ENCODE measurements at regions not wholly inside any gene's neighbourhood (a gene's known extent, or its start where the extent isn't known, plus 50 kb on each side); places are given as distances from the start of the nearest gene placed in this dataset.

DNA sequence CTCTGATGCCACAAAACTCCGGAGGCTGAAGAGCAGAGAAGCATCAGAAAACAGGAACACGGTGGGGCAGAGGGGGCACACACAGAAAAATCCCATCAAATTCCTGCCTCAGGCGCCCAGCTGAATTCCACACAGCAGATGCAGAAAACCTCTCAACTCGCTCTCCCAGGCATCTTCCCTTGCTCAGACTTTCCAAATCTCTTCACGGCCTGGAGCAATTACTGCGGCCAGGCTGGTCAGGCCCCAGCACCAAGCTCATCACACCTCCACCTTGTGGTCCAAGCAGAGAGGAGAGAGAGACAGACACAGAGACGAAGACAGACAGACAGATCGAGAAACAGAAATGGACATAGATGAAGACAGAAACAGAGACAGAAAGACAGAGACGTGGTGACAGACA, 89.0 kb downstream of the NCOR2 start:
- no peak overlapping the region for H3K27ac ChIP-seq (ENCODE audit: low read length)
- H3K9me3 ChIP-seq (ENCODE audit: low read length): no peaks in the 10 kb centered on the region
- peaks cover 18% of the 10 kb centered on the region for H3K4me1 ChIP-seq (ENCODE audit: insufficient read depth, low read length)
- no peaks in the 10 kb centered on the region for H3K9me2 ChIP-seq (replicated peaks; ENCODE audit: low read length)
- ATAC-seq (no peak), DNase-seq (no peak)
- H3K9ac ChIP-seq (ENCODE audit: low read length): no peak overlapping the region
- POLR2A ChIA-PET (ENCODE audit: unreplicated experiment): no interaction called here
- H2AFZ ChIP-seq (ENCODE audit: low read length): no peak overlapping the region
- TSS peak; percentile 9 for BruUV-seq (replicated peaks)
- H3F3A ChIP-seq (ENCODE audit: low read length, unreplicated experiment): no peaks in the 10 kb centered on the region
- H4K20me1 ChIP-seq (ENCODE audit: low read length): no peaks in the 10 kb centered on the region
- TF ChIP-seq EZH2phosphoT487 (IDR thresholded peaks at IDR 0.05; ENCODE audit: borderline replicate concordance, low read length): no peak
- no peak for TF ChIP-seq CTCF (conservative IDR thresholded peaks at IDR 0.05; ENCODE audit: low read depth, low read length)
- no peak for TF ChIP-seq EZH2 (IDR thresholded peaks at IDR 0.05; ENCODE audit: low read length, unreplicated experiment)
- no peak overlapping the region for H3K4me2 ChIP-seq (ENCODE audit: low read length)
- CTCF ChIA-PET: no interaction called here
- peaks cover 27% of the 10 kb centered on the region for H3K36me3 ChIP-seq (ENCODE audit: low read depth, low read length)
- no peaks in the 10 kb centered on the region for H3K27me3 ChIP-seq (ENCODE audit: low read length)
- H3K4me3 ChIP-seq (ENCODE audit: low read length): no peak overlapping the region
- H3K79me2 ChIP-seq (ENCODE audit: low read length): no peaks in the 10 kb centered on the region
- intact Hi-C loops (cut with micrococcal nuclease): no loop called here

DNA sequence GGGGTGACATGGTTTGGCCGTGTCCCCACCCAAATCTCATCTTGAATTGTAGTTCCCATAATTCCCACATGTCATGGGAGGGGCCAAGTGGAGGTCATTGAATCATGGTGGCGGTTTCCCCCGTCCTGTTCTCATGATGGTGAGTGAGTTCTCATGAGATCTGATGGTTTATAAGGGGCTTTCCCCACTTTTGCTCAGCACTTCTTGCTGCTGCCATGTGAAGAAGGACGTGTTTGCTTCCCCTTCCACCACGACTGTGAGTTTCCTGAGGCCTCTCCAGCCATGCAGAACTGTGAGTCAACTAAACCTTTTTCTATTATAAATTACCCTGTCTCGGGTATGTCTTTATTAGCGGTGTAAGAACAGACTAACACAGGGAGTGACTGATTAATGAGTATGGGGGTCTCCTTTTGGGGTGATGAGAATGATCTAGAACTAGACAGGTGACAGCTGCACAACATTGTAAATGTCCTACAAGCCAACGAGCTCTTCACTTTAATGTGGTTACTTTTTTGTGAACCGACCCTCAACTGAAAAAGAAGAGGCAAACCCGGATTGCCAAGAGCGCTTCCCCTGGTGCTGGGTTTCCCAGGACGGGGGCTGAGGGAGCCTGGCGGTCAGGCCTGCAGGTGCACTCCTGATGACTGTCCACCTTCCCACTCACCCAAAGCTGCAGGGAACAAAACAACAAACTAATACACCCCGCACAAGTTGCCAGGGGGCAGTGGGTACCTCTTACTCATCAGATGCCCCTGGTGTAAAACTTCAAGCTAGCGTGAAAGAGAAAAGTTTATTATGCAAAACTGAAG, 90.1 kb downstream of the NCOR2 start:
- Histone ChIP-seq H3K9me2 (replicated peaks; ENCODE audit: low read length) (no peaks in the 10 kb centered on the region), H3K27me3 (ENCODE audit: low read length) (no peaks in the 10 kb centered on the region), H3F3A (ENCODE audit: low read length, unreplicated experiment) (no peaks in the 10 kb centered on the region), H3K4me1 (ENCODE audit: insufficient read depth, low read length) (peaks cover 18% of the 10 kb centered on the region), H3K4me2 (ENCODE audit: low read length) (no peak overlapping the region), H3K9ac (ENCODE audit: low read length) (no peak overlapping the region), H3K27ac (ENCODE audit: low read length) (no peak overlapping the region), H3K79me2 (ENCODE audit: low read length) (no peaks in the 10 kb centered on the region), H3K9me3 (ENCODE audit: low read length) (no peaks in the 10 kb centered on the region), H4K20me1 (ENCODE audit: low read length) (no peaks in the 10 kb centered on the region), H3K36me3 (ENCODE audit: low read depth, low read length) (peaks cover 35% of the 10 kb centered on the region), H3K4me3 (ENCODE audit: low read length) (no peak overlapping the region), H2AFZ (ENCODE audit: low read length) (no peak overlapping the region)
- intact Hi-C loops (cut with micrococcal nuclease): no loop called here
- BruUV-seq (replicated peaks): no TSS peak
- DNase-seq (no peak), ATAC-seq (no peak)
- ChIA-PET CTCF (no interaction called here), POLR2A (ENCODE audit: unreplicated experiment) (no interaction called here)
- TF ChIP-seq EZH2phosphoT487 (IDR thresholded peaks at IDR 0.05; ENCODE audit: borderline replicate concordance, low read length) (no peak), CTCF (conservative IDR thresholded peaks at IDR 0.05; ENCODE audit: low read depth, low read length) (no peak), EZH2 (IDR thresholded peaks at IDR 0.05; ENCODE audit: low read length, unreplicated experiment) (no peak)

DNA sequence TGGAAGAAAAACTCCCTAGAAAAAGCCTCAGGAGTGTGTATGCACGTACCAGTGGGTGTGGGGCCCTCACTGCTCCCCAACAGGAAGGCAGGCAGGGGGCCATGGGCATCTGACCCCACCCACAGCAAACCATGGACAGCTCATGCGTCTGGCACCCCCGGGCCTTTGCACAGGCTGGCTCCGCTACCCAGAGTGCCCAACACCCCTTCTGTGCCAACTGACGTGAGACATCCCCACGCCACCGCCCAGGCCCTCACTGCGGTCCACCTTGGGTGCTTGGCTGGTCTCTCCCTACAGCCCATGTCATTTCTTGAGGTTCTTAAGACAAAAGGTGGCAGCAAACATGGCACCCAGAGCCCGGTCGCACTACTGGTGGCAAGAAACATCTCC, 91.4 kb downstream of the NCOR2 start:
- peaks cover 14% of the 10 kb centered on the region for H3K4me1 ChIP-seq (ENCODE audit: insufficient read depth, low read length)
- H3K79me2 ChIP-seq (ENCODE audit: low read length): no peaks in the 10 kb centered on the region
- no peaks in the 10 kb centered on the region for H3K9me3 ChIP-seq (ENCODE audit: low read length)
- no peak for ATAC-seq
- peaks cover 39% of the 10 kb centered on the region for H3K36me3 ChIP-seq (ENCODE audit: low read depth, low read length)
- no TSS peak for BruUV-seq (replicated peaks)
- H3K9ac ChIP-seq (ENCODE audit: low read length): no peak overlapping the region
- no peaks in the 10 kb centered on the region for H3K27me3 ChIP-seq (ENCODE audit: low read length)
- H3F3A ChIP-seq (ENCODE audit: low read length, unreplicated experiment): no peaks in the 10 kb centered on the region
- TF ChIP-seq EZH2phosphoT487 (IDR thresholded peaks at IDR 0.05; ENCODE audit: borderline replicate concordance, low read length) (no peak), CTCF (conservative IDR thresholded peaks at IDR 0.05; ENCODE audit: low read depth, low read length) (no peak), EZH2 (IDR thresholded peaks at IDR 0.05; ENCODE audit: low read length, unreplicated experiment) (no peak)
- no peak overlapping the region for H2AFZ ChIP-seq (ENCODE audit: low read length)
- no peak overlapping the region for H3K27ac ChIP-seq (ENCODE audit: low read length)
- no peaks in the 10 kb centered on the region for H3K9me2 ChIP-seq (replicated peaks; ENCODE audit: low read length)
- CTCF ChIA-PET: no interaction called here
- intact Hi-C loops (cut with micrococcal nuclease): no loop called here
- no peak overlapping the region for H3K4me2 ChIP-seq (ENCODE audit: low read length)
- H4K20me1 ChIP-seq (ENCODE audit: low read length): no peaks in the 10 kb centered on the region
- no peak overlapping the region for H3K4me3 ChIP-seq (ENCODE audit: low read length)
- DNase-seq: no peak
- POLR2A ChIA-PET (ENCODE audit: unreplicated experiment): no interaction called here

All from PC-3 (cell line).